SH-SY5Y (cell line): ENCODE measurements at regions not wholly inside any gene's neighbourhood (a gene's known extent, or its start where the extent isn't known, plus 50 kb on each side); places are given as distances from the start of the nearest gene placed in this dataset.

ENCODE experiments used
- GATA2 ChIP-seq: IDR thresholded peaks from 2 replicates; pipeline ENCODE4 v1.6.1; 2011; ENCODE audit warnings: mild to moderate bottlenecking, low read depth, low read length
- GATA3 ChIP-seq: IDR thresholded peaks from 2 replicates; pipeline ENCODE4 v1.6.1; 2011; ENCODE audit warnings: low read depth, mild to moderate bottlenecking, low read length, moderate library complexity

- no peak for TF ChIP-seq GATA2
- no peak for TF ChIP-seq GATA3
Measured at GRCh38 chr1:96364576-96364975, 357.0 kb upstream of the PTBP2 start.
